Epithelial cell of esophagus (primary cell): ENCODE measurements at regions not wholly inside any gene's neighbourhood (a gene's known extent, or its start where the extent isn't known, plus 50 kb on each side); places are given as distances from the start of the nearest gene placed in this dataset.

Experiments
- DNase-seq: peaks from one replicate; pipeline ENCODE4 v3.0.0; 2010; ENCODE audit warnings: low read depth
- H3K4me3 ChIP-seq: 2 replicates; pipeline ENCODE4 v1.5.1; 2011; ENCODE audit warnings: mild to moderate bottlenecking, low read length, control low read depth
- CTCF ChIP-seq: IDR thresholded peaks from 2 replicates; pipeline ENCODE4 v1.5.1; 2011; ENCODE audit warnings: low read depth, mild to moderate bottlenecking, low read length, control low read depth, inconsistent platforms; ENCODE audit not compliant: insufficient read depth; ENCODE audit errors: missing control alignments

- no peak for TF ChIP-seq CTCF
- DNase-seq = peak; percentile 99
- no peak overlapping the region for H3K4me3 ChIP-seq
Observed at GRCh38 chr20:60249436-60249835, 291.2 kb downstream of the CDH26 start.

- DNase-seq = peak; percentile 21
- no peak for TF ChIP-seq CTCF
- H3K4me3 ChIP-seq = no peak overlapping the region
Observed at GRCh38 chr20:60250251-60250650, 292.0 kb downstream of the CDH26 start.

GRCh38 chr20:60252866-60253265, 294.6 kb downstream of the CDH26 start:
- DNase-seq = no peak
- TF ChIP-seq CTCF = no peak
- no peak overlapping the region for H3K4me3 ChIP-seq

- no peak overlapping the region for H3K4me3 ChIP-seq
- no peak for DNase-seq
- TF ChIP-seq CTCF = no peak
Observed at GRCh38 chr20:60253471-60253870, 295.2 kb downstream of the CDH26 start.

- no peak overlapping the region for H3K4me3 ChIP-seq
- TF ChIP-seq CTCF = no peak
- peak; percentile 19 for DNase-seq
Observed at GRCh38 chr20:60254901-60255411, 296.7 kb downstream of the CDH26 start.

- no peak overlapping the region for H3K4me3 ChIP-seq
- no peak for DNase-seq
- TF ChIP-seq CTCF = no peak
Observed at GRCh38 chr20:60255415-60255814, 297.2 kb downstream of the CDH26 start.

- TF ChIP-seq CTCF = no peak
- DNase-seq = no peak
Observed at GRCh38 chr20:60255866-60256265, 297.6 kb downstream of the CDH26 start.

More at GRCh38 chr20:60255866-60256265, 297.6 kb downstream of the CDH26 start:
- H3K4me3 ChIP-seq = no peak overlapping the region
